ENCODE measurements at regions not wholly inside any gene's neighbourhood (a gene's known extent, or its start where the extent isn't known, plus 50 kb on each side); places are given as distances from the start of the nearest gene placed in this dataset.

- TF ChIP-seq YY1 (IDR thresholded peaks at IDR 0.05; ENCODE audit: insufficient read depth, insufficient read length): no peak
- no peak for TF ChIP-seq ZNF274 (IDR thresholded peaks at IDR 0.05; ENCODE audit: low read depth, low read length)
These were observed 229.6 kb upstream of the TBC1D5 start for GRCh38 chr3:17972030-17972429.
